ENCODE measurements at regions not wholly inside any gene's neighbourhood (a gene's known extent, or its start where the extent isn't known, plus 50 kb on each side); places are given as distances from the start of the nearest gene placed in this dataset.

GRCh38 chr15:29471306-29471705, 201.7 kb upstream of the NSMCE3 start:
- DNase-seq (ENCODE audit: extremely low spot score, unreplicated experiment): no peak
- no peak overlapping the region for H3K4me3 Mint-ChIP-seq
- H3K4me1 Mint-ChIP-seq (ENCODE audit: unreplicated experiment): peaks cover 10% of the 10 kb centered on the region
- no peaks in the 10 kb centered on the region for H3K36me3 Mint-ChIP-seq
- no peak for TF ChIP-seq CTCF (conservative IDR thresholded peaks at IDR 0.05)
- H3K27me3 Mint-ChIP-seq: peaks cover 5% of the 10 kb centered on the region
- no peak overlapping the region for H3K27ac Mint-ChIP-seq
- no peaks in the 10 kb centered on the region for H3K9me3 Mint-ChIP-seq

GRCh38 chr15:29470794-29471193, 201.2 kb upstream of the NSMCE3 start:
- no peak for DNase-seq (ENCODE audit: extremely low spot score, unreplicated experiment)
- Mint-ChIP-seq H3K27ac (no peak overlapping the region), H3K36me3 (no peaks in the 10 kb centered on the region), H3K9me3 (no peaks in the 10 kb centered on the region), H3K27me3 (peaks cover 9% of the 10 kb centered on the region), H3K4me1 (ENCODE audit: unreplicated experiment) (peaks cover 10% of the 10 kb centered on the region), H3K4me3 (no peak overlapping the region)
- no peak for TF ChIP-seq CTCF (conservative IDR thresholded peaks at IDR 0.05)

- DNase-seq (ENCODE audit: extremely low spot score, unreplicated experiment): no peak
- H3K4me3 Mint-ChIP-seq: no peak overlapping the region
- H3K27me3 Mint-ChIP-seq: peaks cover 9% of the 10 kb centered on the region
- H3K27ac Mint-ChIP-seq: no peak overlapping the region
- TF ChIP-seq CTCF (conservative IDR thresholded peaks at IDR 0.05): no peak
- no peaks in the 10 kb centered on the region for H3K9me3 Mint-ChIP-seq
- peaks cover 10% of the 10 kb centered on the region for H3K4me1 Mint-ChIP-seq (ENCODE audit: unreplicated experiment)
- H3K36me3 Mint-ChIP-seq: no peaks in the 10 kb centered on the region
Observed at GRCh38 chr15:29470311-29470710, 200.7 kb upstream of the NSMCE3 start.

- no peaks in the 10 kb centered on the region for H3K36me3 Mint-ChIP-seq
- no peaks in the 10 kb centered on the region for H3K9me3 Mint-ChIP-seq
- no peak overlapping the region for H3K4me3 Mint-ChIP-seq
- DNase-seq (ENCODE audit: extremely low spot score, unreplicated experiment): no peak
- H3K4me1 Mint-ChIP-seq (ENCODE audit: unreplicated experiment): peaks cover 10% of the 10 kb centered on the region
- no peak for TF ChIP-seq CTCF (conservative IDR thresholded peaks at IDR 0.05)
- no peak overlapping the region for H3K27ac Mint-ChIP-seq
- peaks cover 9% of the 10 kb centered on the region for H3K27me3 Mint-ChIP-seq
Observed at GRCh38 chr15:29468899-29469298, 199.3 kb upstream of the NSMCE3 start.

- DNase-seq (ENCODE audit: extremely low spot score, unreplicated experiment): no peak
- no peak for TF ChIP-seq CTCF (conservative IDR thresholded peaks at IDR 0.05)
- Mint-ChIP-seq H3K36me3 (no peaks in the 10 kb centered on the region), H3K4me1 (ENCODE audit: unreplicated experiment) (peaks cover 10% of the 10 kb centered on the region), H3K27me3 (peaks cover 9% of the 10 kb centered on the region), H3K27ac (no peak overlapping the region), H3K4me3 (no peak overlapping the region), H3K9me3 (no peaks in the 10 kb centered on the region)
Observed at GRCh38 chr15:29467091-29467490, 197.5 kb upstream of the NSMCE3 start.

GRCh38 chr15:29466292-29466691, 196.7 kb upstream of the NSMCE3 start:
- H3K4me1 Mint-ChIP-seq (ENCODE audit: unreplicated experiment): peaks cover 10% of the 10 kb centered on the region
- no peak for DNase-seq (ENCODE audit: extremely low spot score, unreplicated experiment)
- no peaks in the 10 kb centered on the region for H3K36me3 Mint-ChIP-seq
- TF ChIP-seq CTCF (conservative IDR thresholded peaks at IDR 0.05): no peak
- H3K9me3 Mint-ChIP-seq: no peaks in the 10 kb centered on the region
- H3K27me3 Mint-ChIP-seq: peaks cover 9% of the 10 kb centered on the region
- no peak overlapping the region for H3K27ac Mint-ChIP-seq
- no peak overlapping the region for H3K4me3 Mint-ChIP-seq

Measured in type B pancreatic cell (in vitro differentiated cells).